ENCODE measurements at regions not wholly inside any gene's neighbourhood (a gene's known extent, or its start where the extent isn't known, plus 50 kb on each side); places are given as distances from the start of the nearest gene placed in this dataset.
"Not testable (repeated sequence)": the region's sequence is repeated elsewhere in the genome, so short reads cannot be mapped to it uniquely, and the experiment has no call there.

- no peak overlapping the region for H3K4me3 ChIP-seq (ENCODE audit: low read depth, low read length, poor library complexity, severe bottlenecking)
- no peaks in the 10 kb centered on the region for H3K36me3 ChIP-seq (ENCODE audit: insufficient read depth, low read length, poor library complexity, severe bottlenecking)
- TF ChIP-seq CTCF (conservative IDR thresholded peaks at IDR 0.05; ENCODE audit: low read depth, low read length) (no peak), EZH2 (IDR thresholded peaks at IDR 0.05; ENCODE audit: borderline replicate concordance, low read depth, low read length, poor library complexity, severe bottlenecking) (no peak)
- CTCF ChIA-PET, result no interaction called here
- no peaks in the 10 kb centered on the region for H3K4me1 ChIP-seq (ENCODE audit: insufficient read depth, low read length, poor library complexity, severe bottlenecking)
- no TSS peak for BruUV-seq (replicated peaks)
- POLR2A ChIA-PET (ENCODE audit: low non-redundant PET), result no interaction called here
- H3K9me3 ChIP-seq (ENCODE audit: low read depth, low read length, poor library complexity, severe bottlenecking), result no peaks in the 10 kb centered on the region
- intact Hi-C loops (cut with micrococcal nuclease; ENCODE audit: unreplicated experiment), result no loop called here
- no peak for DNase-seq (ENCODE audit: low spot score)
- H3K27me3 ChIP-seq (replicated peaks; ENCODE audit: insufficient read depth, low read depth, low read length, poor library complexity), result no peaks in the 10 kb centered on the region
- H3K27ac ChIP-seq (ENCODE audit: low read depth, low read length, poor library complexity, severe bottlenecking), result no peak overlapping the region
Observed at GRCh38 chr2:35819033-35819432, 536.5 kb upstream of the CRIM1 start.

- H3K4me1 ChIP-seq (ENCODE audit: insufficient read depth, low read length, poor library complexity, severe bottlenecking); POLR2A ChIA-PET (ENCODE audit: low non-redundant PET); CTCF ChIA-PET; intact Hi-C loops (cut with micrococcal nuclease; ENCODE audit: unreplicated experiment); H3K9me3 ChIP-seq (ENCODE audit: low read depth, low read length, poor library complexity, severe bottlenecking); BruUV-seq (replicated peaks); H3K36me3 ChIP-seq (ENCODE audit: insufficient read depth, low read length, poor library complexity, severe bottlenecking); H3K4me3 ChIP-seq (ENCODE audit: low read depth, low read length, poor library complexity, severe bottlenecking); DNase-seq (ENCODE audit: low spot score); H3K27ac ChIP-seq (ENCODE audit: low read depth, low read length, poor library complexity, severe bottlenecking); H3K27me3 ChIP-seq (replicated peaks; ENCODE audit: insufficient read depth, low read depth, low read length, poor library complexity): not testable (repeated sequence)
Observed at GRCh38 chr2:35818359-35818758, 537.2 kb upstream of the CRIM1 start.

- intact Hi-C loops (cut with micrococcal nuclease; ENCODE audit: unreplicated experiment); BruUV-seq (replicated peaks); POLR2A ChIA-PET (ENCODE audit: low non-redundant PET): not testable (repeated sequence)
Observed at GRCh38 chr2:35814597-35814996, 541.0 kb upstream of the CRIM1 start.

GRCh38 chr2:35803126-35803525 is 552.5 kb upstream of the CRIM1 start:
- no peaks in the 10 kb centered on the region for H3K9me3 ChIP-seq (ENCODE audit: low read depth, low read length, poor library complexity, severe bottlenecking)
- H3K4me1 ChIP-seq (ENCODE audit: insufficient read depth, low read length, poor library complexity, severe bottlenecking), result no peaks in the 10 kb centered on the region
- intact Hi-C loops (cut with micrococcal nuclease; ENCODE audit: unreplicated experiment), result no loop called here
- no peak overlapping the region for H3K4me3 ChIP-seq (ENCODE audit: low read depth, low read length, poor library complexity, severe bottlenecking)
- no peak overlapping the region for H3K27ac ChIP-seq (ENCODE audit: low read depth, low read length, poor library complexity, severe bottlenecking)
- POLR2A ChIA-PET (ENCODE audit: low non-redundant PET), result no interaction called here
- no peak for TF ChIP-seq EZH2 (IDR thresholded peaks at IDR 0.05; ENCODE audit: borderline replicate concordance, low read depth, low read length, poor library complexity, severe bottlenecking)
- TF ChIP-seq CTCF (conservative IDR thresholded peaks at IDR 0.05; ENCODE audit: low read depth, low read length), result no peak
- no peaks in the 10 kb centered on the region for H3K27me3 ChIP-seq (replicated peaks; ENCODE audit: insufficient read depth, low read depth, low read length, poor library complexity)
- CTCF ChIA-PET, result no interaction called here
- DNase-seq (ENCODE audit: low spot score), result peak; percentile 50
- H3K36me3 ChIP-seq (ENCODE audit: insufficient read depth, low read length, poor library complexity, severe bottlenecking), result no peaks in the 10 kb centered on the region
- BruUV-seq (replicated peaks), result no TSS peak

More at GRCh38 chr2:35814597-35814996, 541.0 kb upstream of the CRIM1 start:
- DNase-seq (ENCODE audit: low spot score); H3K27ac ChIP-seq (ENCODE audit: low read depth, low read length, poor library complexity, severe bottlenecking); CTCF ChIA-PET; H3K27me3 ChIP-seq (replicated peaks; ENCODE audit: insufficient read depth, low read depth, low read length, poor library complexity); H3K4me1 ChIP-seq (ENCODE audit: insufficient read depth, low read length, poor library complexity, severe bottlenecking); H3K4me3 ChIP-seq (ENCODE audit: low read depth, low read length, poor library complexity, severe bottlenecking); H3K9me3 ChIP-seq (ENCODE audit: low read depth, low read length, poor library complexity, severe bottlenecking); H3K36me3 ChIP-seq (ENCODE audit: insufficient read depth, low read length, poor library complexity, severe bottlenecking): not testable (repeated sequence)
